ENCODE measurements at regions not wholly inside any gene's neighbourhood (a gene's known extent, or its start where the extent isn't known, plus 50 kb on each side); places are given as distances from the start of the nearest gene placed in this dataset.

DNA sequence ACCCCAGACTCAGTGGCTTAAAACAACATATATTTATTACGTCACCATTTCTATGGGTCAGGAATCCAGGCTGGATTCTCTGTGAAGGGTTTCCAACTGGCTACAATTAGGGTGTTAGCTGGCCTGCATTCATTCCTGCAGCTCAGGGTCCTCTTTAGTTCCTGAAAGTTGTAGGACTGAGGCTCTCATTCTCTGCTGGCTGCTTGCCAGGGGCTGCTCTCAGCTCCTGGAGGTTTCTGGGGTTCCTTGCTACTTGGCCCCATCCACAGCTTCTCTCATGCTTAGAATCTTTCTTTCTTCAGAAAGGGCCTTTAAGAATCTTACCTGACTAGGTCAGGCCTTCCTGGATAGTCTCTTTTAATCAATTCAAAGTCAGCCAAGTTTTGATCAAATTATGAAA is 424.6 kb downstream of the GADD45G start:
- H3K4me3 ChIP-seq (ENCODE audit: low read depth, low read length) = no peak overlapping the region
- H3K36me3 ChIP-seq (ENCODE audit: control insufficient read depth, insufficient read depth, low read length) = no peaks in the 10 kb centered on the region
- no peaks in the 10 kb centered on the region for H3K9me3 ChIP-seq (ENCODE audit: control insufficient read depth, insufficient read depth, low read length)

DNA sequence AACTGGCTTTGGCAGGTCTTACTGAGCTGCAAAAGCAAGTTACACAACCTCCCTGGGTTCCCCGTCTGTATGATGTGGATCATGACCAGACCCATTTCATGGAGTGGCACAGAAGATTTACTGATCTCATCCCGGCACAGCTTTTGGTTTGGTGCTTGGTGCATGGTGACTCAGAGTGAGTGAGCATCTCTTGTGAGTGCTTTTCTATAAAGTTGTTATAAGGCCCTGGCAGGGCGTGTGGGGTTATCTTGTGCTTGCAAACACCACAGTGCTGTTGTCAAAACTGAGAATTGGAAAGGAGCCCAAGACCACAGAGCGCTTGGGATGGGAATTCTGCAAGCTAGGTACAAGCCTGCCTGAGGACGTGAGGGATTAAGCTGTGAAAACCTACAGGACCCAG is 425.2 kb downstream of the GADD45G start:
- Histone ChIP-seq H3K9me3 (ENCODE audit: control insufficient read depth, insufficient read depth, low read length) (no peaks in the 10 kb centered on the region), H3K27me3 (ENCODE audit: control insufficient read depth, insufficient read depth, low read length) (no peaks in the 10 kb centered on the region), H3K9ac (ENCODE audit: low read depth, low read length) (no peak overlapping the region), H3K36me3 (ENCODE audit: control insufficient read depth, insufficient read depth, low read length) (no peaks in the 10 kb centered on the region), H3K4me1 (ENCODE audit: control insufficient read depth, insufficient read depth, low read length) (peaks cover 6% of the 10 kb centered on the region), H3K4me3 (ENCODE audit: low read depth, low read length) (no peak overlapping the region)

More for the DNA sequence above, 424.6 kb downstream of the GADD45G start:
- peaks cover 6% of the 10 kb centered on the region for H3K4me1 ChIP-seq (ENCODE audit: control insufficient read depth, insufficient read depth, low read length)
- H3K9ac ChIP-seq (ENCODE audit: low read depth, low read length) = no peak overlapping the region
- H3K27me3 ChIP-seq (ENCODE audit: control insufficient read depth, insufficient read depth, low read length) = no peaks in the 10 kb centered on the region

- no peak overlapping the region for H3K9ac ChIP-seq (ENCODE audit: low read depth, low read length)
- no peaks in the 10 kb centered on the region for H3K36me3 ChIP-seq (ENCODE audit: control insufficient read depth, insufficient read depth, low read length)
- no peaks in the 10 kb centered on the region for H3K9me3 ChIP-seq (ENCODE audit: control insufficient read depth, insufficient read depth, low read length)
- H3K4me3 ChIP-seq (ENCODE audit: low read depth, low read length) = no peak overlapping the region
- H3K4me1 ChIP-seq (ENCODE audit: control insufficient read depth, insufficient read depth, low read length) = peaks cover 3% of the 10 kb centered on the region
- H3K27me3 ChIP-seq (ENCODE audit: control insufficient read depth, insufficient read depth, low read length) = no peaks in the 10 kb centered on the region
These were observed 427.6 kb downstream of the GADD45G start for GRCh38 chr9:90032296-90033027.

- no peaks in the 10 kb centered on the region for H3K36me3 ChIP-seq (ENCODE audit: control insufficient read depth, insufficient read depth, low read length)
- no peaks in the 10 kb centered on the region for H3K9me3 ChIP-seq (ENCODE audit: control insufficient read depth, insufficient read depth, low read length)
- H3K9ac ChIP-seq (ENCODE audit: low read depth, low read length) = no peak overlapping the region
- H3K4me1 ChIP-seq (ENCODE audit: control insufficient read depth, insufficient read depth, low read length) = peaks cover 3% of the 10 kb centered on the region
- no peaks in the 10 kb centered on the region for H3K27me3 ChIP-seq (ENCODE audit: control insufficient read depth, insufficient read depth, low read length)
- no peak overlapping the region for H3K4me3 ChIP-seq (ENCODE audit: low read depth, low read length)
These were observed 428.3 kb downstream of the GADD45G start for GRCh38 chr9:90033028-90033650.

- no peaks in the 10 kb centered on the region for H3K9me3 ChIP-seq (ENCODE audit: control insufficient read depth, insufficient read depth, low read length)
- no peaks in the 10 kb centered on the region for H3K27me3 ChIP-seq (ENCODE audit: control insufficient read depth, insufficient read depth, low read length)
- H3K4me1 ChIP-seq (ENCODE audit: control insufficient read depth, insufficient read depth, low read length) = peaks cover 3% of the 10 kb centered on the region
- H3K36me3 ChIP-seq (ENCODE audit: control insufficient read depth, insufficient read depth, low read length) = no peaks in the 10 kb centered on the region
- no peak overlapping the region for H3K4me3 ChIP-seq (ENCODE audit: low read depth, low read length)
- no peak overlapping the region for H3K9ac ChIP-seq (ENCODE audit: low read depth, low read length)
These were observed 429.3 kb downstream of the GADD45G start for GRCh38 chr9:90034071-90034470.

- H3K4me1 ChIP-seq (ENCODE audit: control insufficient read depth, insufficient read depth, low read length) = peaks cover 3% of the 10 kb centered on the region
- H3K36me3 ChIP-seq (ENCODE audit: control insufficient read depth, insufficient read depth, low read length) = no peaks in the 10 kb centered on the region
- no peaks in the 10 kb centered on the region for H3K27me3 ChIP-seq (ENCODE audit: control insufficient read depth, insufficient read depth, low read length)
- H3K4me3 ChIP-seq (ENCODE audit: low read depth, low read length) = no peak overlapping the region
- no peaks in the 10 kb centered on the region for H3K9me3 ChIP-seq (ENCODE audit: control insufficient read depth, insufficient read depth, low read length)
- no peak overlapping the region for H3K9ac ChIP-seq (ENCODE audit: low read depth, low read length)
These were observed 430.7 kb downstream of the GADD45G start for GRCh38 chr9:90035471-90035870.

- H3K4me1 ChIP-seq (ENCODE audit: control insufficient read depth, insufficient read depth, low read length) = peaks cover 3% of the 10 kb centered on the region
- no peaks in the 10 kb centered on the region for H3K27me3 ChIP-seq (ENCODE audit: control insufficient read depth, insufficient read depth, low read length)
- no peaks in the 10 kb centered on the region for H3K36me3 ChIP-seq (ENCODE audit: control insufficient read depth, insufficient read depth, low read length)
- H3K9me3 ChIP-seq (ENCODE audit: control insufficient read depth, insufficient read depth, low read length) = no peaks in the 10 kb centered on the region
- H3K4me3 ChIP-seq (ENCODE audit: low read depth, low read length) = no peak overlapping the region
- H3K9ac ChIP-seq (ENCODE audit: low read depth, low read length) = no peak overlapping the region
These were observed 432.5 kb downstream of the GADD45G start for GRCh38 chr9:90037146-90037797.

DNA sequence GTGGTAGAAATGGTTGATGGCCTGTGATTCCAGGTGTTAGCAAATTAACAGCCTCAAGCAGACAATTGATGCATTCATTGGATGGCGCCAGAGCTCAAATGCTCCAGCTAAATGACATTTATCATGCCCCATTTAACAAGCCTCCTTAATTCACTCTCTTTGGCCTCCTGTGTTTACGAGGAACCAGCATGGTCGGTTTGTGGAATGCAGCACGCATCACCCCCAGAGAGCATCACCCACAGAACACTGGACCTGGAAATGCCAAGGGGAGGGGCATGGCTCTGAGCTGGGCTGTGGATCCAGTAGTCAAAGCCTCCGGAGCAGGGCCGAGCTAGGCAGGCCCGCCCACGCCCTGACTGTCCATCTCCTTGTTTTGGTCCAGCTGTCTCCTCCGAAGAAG is 434.0 kb downstream of the GADD45G start:
- Histone ChIP-seq H3K36me3 (ENCODE audit: control insufficient read depth, insufficient read depth, low read length) (no peaks in the 10 kb centered on the region), H3K9ac (ENCODE audit: low read depth, low read length) (no peak overlapping the region), H3K4me1 (ENCODE audit: control insufficient read depth, insufficient read depth, low read length) (peaks cover 3% of the 10 kb centered on the region), H3K9me3 (ENCODE audit: control insufficient read depth, insufficient read depth, low read length) (no peaks in the 10 kb centered on the region), H3K4me3 (ENCODE audit: low read depth, low read length) (no peak overlapping the region), H3K27me3 (ENCODE audit: control insufficient read depth, insufficient read depth, low read length) (no peaks in the 10 kb centered on the region)

DNA sequence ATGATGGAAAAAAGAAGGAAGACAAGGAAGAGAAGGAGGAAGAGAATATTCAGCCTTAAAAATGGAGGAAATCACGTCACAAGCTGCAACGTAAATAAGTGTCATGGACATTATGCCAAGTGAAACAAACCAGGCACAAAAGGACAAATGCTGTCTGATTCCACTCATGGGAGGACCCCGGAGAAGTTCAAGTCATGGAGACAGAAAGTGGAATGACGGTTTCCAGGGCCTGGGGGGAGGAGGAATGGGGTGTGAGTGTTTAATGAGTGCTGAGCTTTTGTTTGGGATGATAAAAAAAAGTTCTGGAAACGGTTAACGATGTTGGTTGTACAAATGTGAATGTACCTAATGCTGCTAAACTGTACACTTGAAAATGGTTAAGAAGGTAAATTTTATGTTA is 439.5 kb downstream of the GADD45G start:
- no peak overlapping the region for H3K9ac ChIP-seq (ENCODE audit: low read depth, low read length)
- no peak overlapping the region for H3K4me3 ChIP-seq (ENCODE audit: low read depth, low read length)
- H3K4me1 ChIP-seq (ENCODE audit: control insufficient read depth, insufficient read depth, low read length) = no peaks in the 10 kb centered on the region
- H3K9me3 ChIP-seq (ENCODE audit: control insufficient read depth, insufficient read depth, low read length) = no peaks in the 10 kb centered on the region
- H3K36me3 ChIP-seq (ENCODE audit: control insufficient read depth, insufficient read depth, low read length) = no peaks in the 10 kb centered on the region
- no peaks in the 10 kb centered on the region for H3K27me3 ChIP-seq (ENCODE audit: control insufficient read depth, insufficient read depth, low read length)

GRCh38 chr9:90044710-90045151 is 439.9 kb downstream of the GADD45G start:
- H3K36me3 ChIP-seq (ENCODE audit: control insufficient read depth, insufficient read depth, low read length) = no peaks in the 10 kb centered on the region
- H3K4me1 ChIP-seq (ENCODE audit: control insufficient read depth, insufficient read depth, low read length) = no peaks in the 10 kb centered on the region
- no peak overlapping the region for H3K9ac ChIP-seq (ENCODE audit: low read depth, low read length)
- no peak overlapping the region for H3K4me3 ChIP-seq (ENCODE audit: low read depth, low read length)
- H3K9me3 ChIP-seq (ENCODE audit: control insufficient read depth, insufficient read depth, low read length) = no peaks in the 10 kb centered on the region
- H3K27me3 ChIP-seq (ENCODE audit: control insufficient read depth, insufficient read depth, low read length) = no peaks in the 10 kb centered on the region

GRCh38 chr9:90046317-90046861 is 441.6 kb downstream of the GADD45G start:
- Histone ChIP-seq H3K4me3 (ENCODE audit: low read depth, low read length) (no peak overlapping the region), H3K4me1 (ENCODE audit: control insufficient read depth, insufficient read depth, low read length) (no peaks in the 10 kb centered on the region), H3K9ac (ENCODE audit: low read depth, low read length) (no peak overlapping the region), H3K36me3 (ENCODE audit: control insufficient read depth, insufficient read depth, low read length) (no peaks in the 10 kb centered on the region), H3K27me3 (ENCODE audit: control insufficient read depth, insufficient read depth, low read length) (no peaks in the 10 kb centered on the region), H3K9me3 (ENCODE audit: control insufficient read depth, insufficient read depth, low read length) (no peaks in the 10 kb centered on the region)
